ENCODE measurements at regions not wholly inside any gene's neighbourhood (a gene's known extent, or its start where the extent isn't known, plus 50 kb on each side); places are given as distances from the start of the nearest gene placed in this dataset.
"Not testable (repeated sequence)": the region's sequence is repeated elsewhere in the genome, so short reads cannot be mapped to it uniquely, and the experiment has no call there.

- H3K4me1 Mint-ChIP-seq, H3K36me3 Mint-ChIP-seq, CTCF ChIA-PET: not testable (repeated sequence)
Measured at GRCh38 chr11:94248301-94248700, 56.1 kb upstream of the IZUMO1R start.

GRCh38 chr11:94254214-94254613 lies 50.2 kb upstream of the IZUMO1R start:
- Histone ChIP-seq H3K4me3 (ENCODE audit: low read length) (no peak overlapping the region), H3K4me1 (ENCODE audit: insufficient read depth, low read length) (no peaks in the 10 kb centered on the region), H3K27ac (ENCODE audit: low read depth, low read length) (no peak overlapping the region), H3K36me3 (ENCODE audit: insufficient read depth, low read length) (no peaks in the 10 kb centered on the region), H3K9me3 (ENCODE audit: low read length) (no peaks in the 10 kb centered on the region), H3K27me3 (ENCODE audit: insufficient read depth, low read length, poor library complexity, severe bottlenecking) (no peaks in the 10 kb centered on the region)
- no peak overlapping the region for H3K27ac Mint-ChIP-seq
- no peak for DNase-seq
- peaks cover 0 to 1% (median 0%) of the 10 kb centered on the region in 3 donors for H3K36me3 Mint-ChIP-seq
- POLR2A ChIA-PET = no interaction called here
- CTCF ChIA-PET = no interaction called here
- H3K27me3 Mint-ChIP-seq = no peaks in the 10 kb centered on the region
- H3K4me1 Mint-ChIP-seq = no peaks in the 10 kb centered on the region
- no peak overlapping the region for H3K4me3 Mint-ChIP-seq
- peaks cover 9 to 30% (median 15%) of the 10 kb centered on the region in 5 donors for H3K9me3 Mint-ChIP-seq

More at GRCh38 chr11:94248301-94248700, 56.1 kb upstream of the IZUMO1R start:
- H3K27ac ChIP-seq (ENCODE audit: low read depth, low read length); H3K4me3 ChIP-seq (ENCODE audit: low read length); H3K27ac Mint-ChIP-seq; H3K9me3 ChIP-seq (ENCODE audit: low read length); H3K27me3 Mint-ChIP-seq; H3K4me3 Mint-ChIP-seq; H3K27me3 ChIP-seq (ENCODE audit: insufficient read depth, low read length, poor library complexity, severe bottlenecking); POLR2A ChIA-PET; H3K36me3 ChIP-seq (ENCODE audit: insufficient read depth, low read length); DNase-seq; H3K4me1 ChIP-seq (ENCODE audit: insufficient read depth, low read length): not testable (repeated sequence)
- H3K9me3 Mint-ChIP-seq = peaks cover 0 to 27% (median 9%) of the 10 kb centered on the region in 5 donors
